ENCODE measurements at regions not wholly inside any gene's neighbourhood (a gene's known extent, or its start where the extent isn't known, plus 50 kb on each side); places are given as distances from the start of the nearest gene placed in this dataset.
A peak's percentile ranks its signal among the peaks of the same experiment; 100 is the strongest.
"Not testable (repeated sequence)": the region's sequence is repeated elsewhere in the genome, so short reads cannot be mapped to it uniquely, and the experiment has no call there.

DNA sequence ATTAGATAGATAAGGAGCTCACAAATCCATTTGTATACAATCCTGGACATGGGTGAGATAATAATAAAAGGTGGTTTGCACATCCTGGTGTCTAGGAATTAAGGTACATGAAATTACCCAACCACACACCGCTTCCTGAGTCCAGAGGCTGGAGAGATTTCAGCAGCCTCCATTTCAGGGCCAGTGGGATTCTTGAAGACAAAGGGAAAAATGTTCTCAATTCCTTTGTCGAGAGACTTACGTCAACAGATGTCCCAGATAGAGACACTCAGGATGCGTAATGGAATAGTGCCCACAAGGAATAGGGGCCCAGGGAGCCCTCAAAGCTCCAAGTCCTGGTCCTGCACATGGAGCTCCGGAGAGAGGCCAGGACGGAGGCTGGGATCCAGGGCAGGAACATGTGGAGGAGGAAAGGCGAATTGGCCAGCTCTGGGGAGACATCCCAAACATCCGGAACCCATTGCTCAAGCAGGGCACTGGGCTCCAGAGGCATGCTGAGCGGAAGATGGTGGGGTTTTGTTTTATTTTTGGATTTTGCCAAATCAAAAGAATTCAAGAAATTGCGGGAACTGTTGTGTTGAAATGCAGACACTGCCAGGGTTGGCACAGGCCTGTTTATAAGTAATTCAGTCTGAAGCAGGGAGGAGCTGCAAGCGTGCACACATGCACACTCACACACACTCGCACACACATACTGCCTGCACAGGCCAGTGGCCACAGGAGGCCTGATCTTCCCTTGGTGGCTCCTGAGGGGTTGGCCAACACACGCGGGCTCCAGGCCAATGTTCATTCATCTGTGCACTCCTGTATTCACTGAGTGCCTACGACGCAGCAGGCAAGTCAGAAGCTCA is 97.2 kb downstream of the NOG start:
- DNase-seq (ENCODE audit: low read depth, low spot score), result no peak

- DNase-seq (ENCODE audit: low read depth, low spot score), result no peak
These were observed 101.3 kb downstream of the NOG start for GRCh38 chr17:56694825-56695224.

DNA sequence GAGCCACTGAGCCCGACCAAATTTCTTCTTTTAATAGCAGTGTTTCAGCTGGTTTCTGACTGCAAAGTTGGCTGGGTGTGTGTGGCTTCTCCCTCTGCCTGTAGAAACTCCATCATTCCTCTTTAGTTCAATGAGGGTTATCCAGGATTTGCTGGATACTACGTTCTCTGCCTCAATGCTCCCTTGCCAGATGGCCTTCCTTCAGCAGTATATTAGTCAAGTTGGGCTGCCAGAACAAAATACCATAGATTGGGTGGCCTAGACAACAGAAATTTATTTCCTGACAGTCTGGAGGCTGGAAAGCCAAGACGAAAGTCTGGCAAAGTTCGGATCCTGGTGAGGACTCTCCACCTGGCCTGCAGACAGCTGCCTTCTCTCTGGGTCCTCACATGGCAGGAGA is 103.7 kb downstream of the NOG start:
- DNase-seq (ENCODE audit: low read depth, low spot score), result no peak

GRCh38 chr17:56699186-56699894 is 105.8 kb downstream of the NOG start:
- no peak for DNase-seq (ENCODE audit: low read depth, low spot score)

DNA sequence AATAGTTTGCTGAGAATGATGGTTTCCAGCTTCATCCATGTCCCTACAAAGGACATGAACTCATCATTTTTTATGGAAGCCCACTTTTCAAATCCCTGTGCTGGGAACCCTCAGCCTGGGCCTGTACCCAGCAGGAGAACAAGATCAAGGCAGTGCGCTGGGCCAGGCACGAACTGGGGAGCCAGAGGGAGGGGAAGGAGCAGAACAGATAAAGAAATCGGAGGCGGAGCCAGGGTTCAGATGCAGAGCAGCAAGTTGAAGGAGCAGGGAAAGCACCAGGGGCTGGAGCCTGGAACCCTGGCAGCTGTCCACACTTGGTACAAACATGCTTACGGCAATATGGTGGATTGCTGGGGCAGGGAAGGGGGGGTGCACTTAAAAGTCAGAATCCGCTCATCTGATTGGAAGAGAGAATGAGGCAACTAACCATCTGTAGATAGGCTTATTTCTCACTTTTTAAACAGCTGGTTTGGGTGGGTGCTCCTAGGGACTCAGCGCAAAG is 107.5 kb downstream of the NOG start:
- no peak for DNase-seq (ENCODE audit: low read depth, low spot score)

GRCh38 chr17:56707312-56708219 is 114.1 kb downstream of the NOG start:
- DNase-seq (ENCODE audit: low read depth, low spot score), result no peak

- no peak for DNase-seq (ENCODE audit: low read depth, low spot score)
These were observed 114.7 kb downstream of the NOG start for GRCh38 chr17:56708220-56708558.

DNA sequence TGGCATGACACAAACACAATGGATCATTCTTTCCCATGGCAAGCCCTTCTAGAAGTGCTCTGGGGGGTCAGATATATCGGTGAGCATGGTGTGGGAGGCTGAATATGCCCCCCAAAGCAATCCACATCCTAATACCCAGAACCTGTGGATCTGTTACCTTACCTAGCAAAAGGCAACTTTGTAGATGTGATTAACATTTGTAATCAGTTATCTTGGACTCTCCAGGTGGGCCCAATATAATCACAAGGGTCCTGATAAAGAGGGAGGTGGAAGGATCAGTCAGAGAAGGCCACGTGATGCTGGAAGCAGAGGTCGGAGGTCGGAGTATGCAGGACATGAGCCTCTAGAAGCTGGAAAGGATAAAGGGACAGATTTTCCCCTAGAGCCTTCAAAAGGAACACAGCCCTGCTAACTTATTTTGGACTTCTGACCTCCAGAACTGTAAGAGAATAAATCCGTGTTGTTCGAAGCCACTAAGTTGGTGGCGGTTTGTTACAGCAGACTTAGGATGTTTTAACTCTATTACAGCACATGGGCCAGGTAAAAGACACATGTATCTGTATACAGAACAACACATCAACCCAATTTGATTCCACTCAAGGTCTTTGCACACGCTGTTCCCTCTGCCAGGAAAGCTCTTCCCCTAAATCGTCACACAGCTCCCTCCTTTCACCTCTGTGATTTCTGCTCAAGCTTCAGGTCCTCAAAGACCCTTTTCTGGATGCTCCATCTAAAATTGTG is 115.3 kb downstream of the NOG start:
- no peak for DNase-seq (ENCODE audit: low read depth, low spot score)

- no peak for DNase-seq (ENCODE audit: low read depth, low spot score)
These were observed 117.5 kb downstream of the NOG start for GRCh38 chr17:56710986-56711385.

DNA sequence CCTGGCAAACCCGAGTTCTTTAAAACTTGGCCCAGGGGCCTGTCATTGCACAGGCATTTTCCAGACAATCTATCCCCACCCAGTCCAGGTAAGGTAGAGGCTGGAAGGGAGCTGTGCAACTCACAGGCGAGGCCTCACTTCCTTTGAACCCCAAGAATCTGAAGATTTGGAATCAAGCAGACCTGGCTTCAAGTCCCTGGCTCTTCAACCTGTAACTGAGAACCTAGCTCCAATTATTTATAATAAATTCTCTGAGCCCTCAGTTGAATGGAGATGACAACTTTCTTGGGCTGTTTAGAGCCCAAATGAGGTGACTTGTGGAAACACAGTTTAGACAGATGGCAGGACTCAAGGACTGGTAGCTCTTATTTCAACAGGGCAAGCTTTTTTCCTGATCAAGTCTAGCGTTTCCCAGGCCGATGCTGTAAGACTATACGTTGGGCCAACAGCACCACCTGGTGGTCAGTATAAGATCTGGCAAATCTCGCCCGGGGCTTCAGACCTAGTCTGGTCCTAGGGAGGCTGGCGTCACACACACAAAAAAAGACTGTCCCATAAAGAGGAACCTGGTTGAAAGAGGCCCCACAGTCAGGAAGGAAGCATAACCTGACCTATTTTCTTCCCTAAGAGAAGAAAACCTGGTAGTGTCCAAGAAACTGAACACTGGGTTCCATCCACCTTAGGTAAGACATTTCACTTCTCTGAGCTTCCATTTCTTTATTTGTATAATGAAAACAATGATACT is 117.9 kb downstream of the C17orf67 start:
- DNase-seq (ENCODE audit: low read depth, low spot score), result peak; percentile 47

DNA sequence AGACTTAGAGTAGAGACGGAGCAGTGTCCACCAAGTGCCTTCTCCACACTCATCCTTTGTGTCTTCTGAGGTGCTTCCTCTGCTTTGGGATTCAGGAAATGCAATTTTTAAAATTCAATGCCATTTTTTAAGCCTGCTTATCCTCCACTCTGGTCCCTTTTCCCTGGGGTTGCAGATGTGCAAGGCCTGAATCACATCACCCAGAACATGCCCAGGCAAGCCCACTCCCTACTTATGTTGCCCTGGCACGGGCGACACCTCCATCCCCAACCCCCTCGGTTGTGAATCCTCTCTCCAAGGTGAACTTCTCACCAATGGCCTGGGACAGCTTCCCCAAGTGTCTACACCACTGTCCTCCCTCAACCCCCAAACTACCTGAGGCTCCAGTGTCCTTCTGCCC is 116.2 kb downstream of the C17orf67 start:
- DNase-seq (ENCODE audit: low read depth, low spot score), result no peak

DNA sequence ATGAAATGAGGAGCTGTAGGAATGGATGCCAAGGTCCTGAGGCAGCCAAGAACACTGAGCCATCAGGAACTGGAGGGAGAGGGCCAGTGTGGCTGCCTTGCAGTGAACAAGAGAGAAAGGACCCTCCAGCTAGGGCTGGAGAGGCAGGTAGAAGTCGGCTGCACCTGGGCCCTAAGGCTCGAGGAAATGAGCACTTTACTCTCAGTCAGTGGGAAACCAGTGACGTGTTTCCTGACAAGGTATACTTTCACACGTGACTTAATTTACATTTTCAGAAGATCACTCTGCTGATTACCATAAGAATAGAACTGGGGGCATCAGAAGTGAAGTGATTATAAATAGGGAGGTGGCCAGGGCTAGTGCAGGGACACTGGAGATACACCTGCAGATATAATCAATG is 115.2 kb downstream of the C17orf67 start:
- DNase-seq (ENCODE audit: low read depth, low spot score), result no peak

- DNase-seq (ENCODE audit: low read depth, low spot score), result no peak
These were observed 110.3 kb downstream of the C17orf67 start for GRCh38 chr17:56723421-56723820.

DNA sequence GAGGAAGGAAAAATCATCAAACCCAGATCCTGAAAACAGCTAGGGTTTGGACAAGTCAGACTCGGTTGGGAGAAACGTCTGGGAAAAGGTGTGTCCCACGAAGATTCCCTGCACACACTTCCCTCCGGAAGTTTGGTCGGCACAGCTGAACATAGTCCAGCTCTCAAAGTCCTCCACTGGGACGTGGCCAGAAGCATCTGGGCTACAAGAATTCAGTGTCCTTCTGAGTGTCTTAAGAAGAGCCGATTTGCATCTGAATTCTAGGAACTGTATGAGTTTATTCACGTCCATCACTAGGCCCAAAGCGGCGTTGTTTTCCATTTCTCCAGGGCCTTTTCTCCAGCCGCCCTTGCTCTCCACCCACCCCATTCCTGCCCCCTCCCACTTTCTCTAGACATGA is 109.1 kb downstream of the C17orf67 start:
- DNase-seq (ENCODE audit: low read depth, low spot score), result no peak

DNA sequence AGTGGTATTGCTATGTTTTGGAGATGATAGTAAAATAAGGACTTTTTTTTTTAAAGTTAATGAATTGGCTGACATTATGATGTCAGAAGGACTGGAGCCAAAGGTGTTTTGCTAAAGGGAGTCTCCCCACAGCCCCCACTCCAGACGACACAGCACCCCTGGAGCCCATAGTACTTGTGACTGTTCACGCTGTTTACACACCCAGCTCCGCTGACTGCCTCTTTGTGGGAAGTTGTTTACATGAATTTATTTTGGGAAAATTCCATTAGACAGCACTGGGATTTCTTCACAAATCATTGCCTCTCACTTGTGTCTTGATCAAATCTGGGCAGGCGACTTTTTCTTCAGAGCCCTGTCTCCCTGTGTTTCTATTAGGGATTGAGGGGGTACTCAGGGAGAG is 108.6 kb downstream of the C17orf67 start:
- no peak for DNase-seq (ENCODE audit: low read depth, low spot score)

- no peak for DNase-seq (ENCODE audit: low read depth, low spot score)
These were observed 105.7 kb downstream of the C17orf67 start for GRCh38 chr17:56727876-56728617.

DNA sequence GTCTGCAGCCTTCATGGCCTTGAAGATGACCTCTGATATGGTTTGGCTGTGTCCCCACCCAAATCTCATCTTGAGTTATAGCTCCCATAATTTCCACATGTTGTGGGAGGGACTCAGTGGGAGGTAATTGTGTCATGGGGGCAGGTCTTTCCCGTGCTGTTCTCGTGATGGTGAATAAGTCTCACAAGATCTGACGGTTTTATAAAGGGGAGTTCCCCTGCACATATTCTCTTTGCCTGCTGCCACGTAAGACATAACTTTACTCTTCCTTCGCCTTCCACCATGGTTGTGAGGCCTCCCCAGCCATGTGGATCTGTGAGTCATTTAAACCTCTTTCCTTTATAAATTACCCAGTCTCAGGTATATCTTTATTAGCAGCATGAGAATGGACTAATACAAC is 102.6 kb downstream of the C17orf67 start:
- not testable (repeated sequence) for DNase-seq (ENCODE audit: low read depth, low spot score)

GRCh38 chr17:56733833-56734232 is 99.9 kb downstream of the C17orf67 start:
- DNase-seq (ENCODE audit: low read depth, low spot score), result no peak

DNA sequence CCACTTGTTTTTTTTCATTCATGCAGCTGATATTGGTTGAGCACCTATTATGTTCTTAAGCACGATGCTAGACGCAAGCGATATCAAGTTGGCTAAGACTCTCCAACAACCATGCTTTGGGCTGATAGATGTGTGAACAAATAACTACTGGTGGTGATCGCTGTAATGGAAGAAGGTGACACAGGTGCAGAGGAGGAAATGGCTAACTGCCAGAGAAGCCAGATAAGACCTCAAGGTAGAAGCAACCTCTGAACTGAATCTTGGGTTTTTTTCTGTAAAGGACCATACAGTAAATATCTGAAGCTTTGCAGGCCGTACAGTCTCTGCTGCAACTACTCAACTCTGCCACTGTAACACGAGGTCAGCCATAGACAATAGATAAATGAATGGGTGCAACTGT is 97.9 kb downstream of the C17orf67 start:
- DNase-seq (ENCODE audit: low read depth, low spot score), result no peak

Measured in activated naive CD8-positive, alpha-beta T cell treated with anti-CD3 and anti-CD28 coated beads, Interleukin-2, amount 50 U/mL, for 16 hours (primary cell).